ENCODE measurements at regions not wholly inside any gene's neighbourhood (a gene's known extent, or its start where the extent isn't known, plus 50 kb on each side); places are given as distances from the start of the nearest gene placed in this dataset.

GRCh38 chr15:70424937-70425411 lies 327.3 kb upstream of the TLE3 start:
- DNase-seq (ENCODE audit: low spot score): no peak

- DNase-seq (ENCODE audit: low spot score): no peak
These were observed 325.6 kb upstream of the TLE3 start for GRCh38 chr15:70423267-70423666.

- DNase-seq (ENCODE audit: low spot score): no peak
These were observed 324.6 kb upstream of the TLE3 start for GRCh38 chr15:70422342-70422741.

GRCh38 chr15:70420948-70421482 lies 323.3 kb upstream of the TLE3 start:
- DNase-seq (ENCODE audit: low spot score): no peak

GRCh38 chr15:70420086-70420947 lies 322.6 kb upstream of the TLE3 start:
- DNase-seq (ENCODE audit: low spot score): no peak

GRCh38 chr15:70418943-70419342 lies 321.2 kb upstream of the TLE3 start:
- DNase-seq (ENCODE audit: low spot score): no peak

GRCh38 chr15:70417535-70417934 lies 319.8 kb upstream of the TLE3 start:
- DNase-seq (ENCODE audit: low spot score): no peak

GRCh38 chr15:70416829-70417228 lies 319.1 kb upstream of the TLE3 start:
- no peak for DNase-seq (ENCODE audit: low spot score)

- DNase-seq (ENCODE audit: low spot score): no peak
These were observed 317.7 kb upstream of the TLE3 start for GRCh38 chr15:70415398-70415797.

GRCh38 chr15:70414626-70415025 lies 316.9 kb upstream of the TLE3 start:
- DNase-seq (ENCODE audit: low spot score): no peak

GRCh38 chr15:70412794-70413193 lies 315.1 kb upstream of the TLE3 start:
- DNase-seq (ENCODE audit: low spot score): no peak

- DNase-seq (ENCODE audit: low spot score): no peak
These were observed 313.6 kb upstream of the TLE3 start for GRCh38 chr15:70411143-70411863.

- no peak for DNase-seq (ENCODE audit: low spot score)
These were observed 312.8 kb upstream of the TLE3 start for GRCh38 chr15:70410371-70410985.

- DNase-seq (ENCODE audit: low spot score): no peak
These were observed 311.7 kb upstream of the TLE3 start for GRCh38 chr15:70409388-70409787.

- no peak for DNase-seq (ENCODE audit: low spot score)
These were observed 310.2 kb upstream of the TLE3 start for GRCh38 chr15:70407955-70408354.

- DNase-seq (ENCODE audit: low spot score): no peak
These were observed 309.6 kb upstream of the TLE3 start for GRCh38 chr15:70407336-70407670.

GRCh38 chr15:70406617-70407335 lies 309.1 kb upstream of the TLE3 start:
- DNase-seq (ENCODE audit: low spot score): no peak

GRCh38 chr15:70401709-70402108 lies 304.0 kb upstream of the TLE3 start:
- DNase-seq (ENCODE audit: low spot score): no peak

GRCh38 chr15:70400766-70401541 lies 303.2 kb upstream of the TLE3 start:
- DNase-seq (ENCODE audit: low spot score): no peak

- no peak for DNase-seq (ENCODE audit: low spot score)
These were observed 301.5 kb upstream of the TLE3 start for GRCh38 chr15:70399204-70399603.

- DNase-seq (ENCODE audit: low spot score): no peak
These were observed 301.0 kb upstream of the TLE3 start for GRCh38 chr15:70398694-70399093.

All from hepatic stellate cell (primary cell).